H1 (cell line): ENCODE measurements at regions not wholly inside any gene's neighbourhood (a gene's known extent, or its start where the extent isn't known, plus 50 kb on each side); places are given as distances from the start of the nearest gene placed in this dataset.

Experiments
- CTCF ChIA-PET: fragments of 300-600 bp; sonication (Branson Sonifier 250); formaldehyde crosslinking; loops from one replicate; lab custom pipeline; 2021; ENCODE audit not compliant: partially characterized antibody; lab: Charles Lee
- POLR2A ChIA-PET: fragments of 300-600 bp; sonication (Branson Sonifier 250); formaldehyde crosslinking; loops from one replicate; lab custom pipeline; 2021; ENCODE audit warnings: inconsistent platforms; ENCODE audit not compliant: partially characterized antibody; lab: Charles Lee
- DNase-seq, 2 experiments: peaks; one replicate each; pipeline versions ENCODE4 v3.0.0 to v3.0.0-alpha.2; 2010 to 2022; ENCODE audit warnings: low spot score in 2 of 2, low read depth in 1 of 2, mixed read lengths in 1 of 2
- FAIRE-seq: peaks from 2 replicates; lab custom pipeline; 2011; peaks lifted over from hg19 to GRCh38; lab: Jason Lieb, UNC
- H2AFZ ChIP-seq: 2 replicates; pipeline ENCODE4 v1.8.1; 2012; ENCODE audit warnings: low read length, inconsistent platforms
- H2AK5ac ChIP-seq: 2 replicates; pipeline ENCODE4 v1.6.1; 2013; ENCODE audit warnings: low read depth, low read length
- H2BK120ac ChIP-seq: replicated peaks from 2 replicates; pipeline ENCODE3; 2013; ENCODE audit warnings: low read depth, low read length, inconsistent platforms
- H2BK12ac ChIP-seq: 2 replicates; pipeline ENCODE4 v1.6.1; 2013; ENCODE audit warnings: low read depth, low read length
- H2BK15ac ChIP-seq: 2 replicates; pipeline ENCODE4 v1.6.1; 2013; ENCODE audit warnings: low read length
- H2BK20ac ChIP-seq: 2 replicates; pipeline ENCODE4 v1.6.1; 2013; ENCODE audit warnings: low read length
- H2BK5ac ChIP-seq: 2 replicates; pipeline ENCODE4 v1.6.1; 2013; ENCODE audit warnings: low read depth, low read length
- H3K14ac ChIP-seq: 2 replicates; pipeline ENCODE4 v1.6.1; 2013; ENCODE audit warnings: inconsistent platforms; ENCODE audit not compliant: insufficient read length
- H3K18ac ChIP-seq: 2 replicates; pipeline ENCODE4 v1.6.1; 2013; ENCODE audit warnings: low read length; ENCODE audit errors: extremely low read depth
- H3K23ac ChIP-seq: 2 replicates; pipeline ENCODE4 v1.6.1; 2013; ENCODE audit warnings: inconsistent platforms; ENCODE audit not compliant: insufficient read length
- H3K23me2 ChIP-seq: 2 replicates; pipeline ENCODE4 v1.6.1; 2013; ENCODE audit warnings: low read depth, low read length
- H3K27ac ChIP-seq: 2 replicates; pipeline ENCODE4 v1.6.1; 2011; ENCODE audit warnings: low read depth, low read length, inconsistent platforms
- H3K27me3 ChIP-seq, 4 experiments: replicated peaks in 1 of 4; 1 replicate in 1 of 4; 2 replicates in 3 of 4; pipeline versions ENCODE4 v1.6.1 to v1.8.1; 2011 to 2013; ENCODE audit warnings: low read length in 3 of 4, mild to moderate bottlenecking in 3 of 4, inconsistent platforms in 2 of 4, mixed read lengths in 2 of 4, moderate library complexity in 1 of 4; ENCODE audit not compliant: control insufficient read depth in 3 of 4, insufficient read depth in 3 of 4; ENCODE audit errors: extremely low read depth in 1 of 4
- H3K36me3 ChIP-seq, 4 experiments: 2 replicates each; pipeline versions ENCODE4 v1.6.1 to v1.8.1; 2011 to 2013; ENCODE audit warnings: mild to moderate bottlenecking in 4 of 4, low read length in 3 of 4, moderate library complexity in 2 of 4, control low read depth in 1 of 4, inconsistent platforms in 1 of 4; ENCODE audit not compliant: insufficient read depth in 4 of 4, control insufficient read depth in 2 of 4
- H3K4ac ChIP-seq: replicated peaks from 2 replicates; pipeline ENCODE3; 2013; ENCODE audit warnings: low read length, low read depth, mixed read lengths, inconsistent platforms; ENCODE audit not compliant: insufficient read length
- H3K4me1 ChIP-seq, 4 experiments: replicated peaks in 1 of 4; 1 replicate in 1 of 4; 2 replicates in 3 of 4; pipeline versions ENCODE4 v1.6.1 to v1.8.1; 2011 to 2013; ENCODE audit warnings: low read length in 3 of 4, inconsistent platforms in 2 of 4, mixed read lengths in 1 of 4; ENCODE audit not compliant: insufficient read depth in 4 of 4, control insufficient read depth in 3 of 4
- H3K4me2 ChIP-seq, 2 experiments: 2 replicates each; pipeline versions ENCODE4 v1.6.1 to v1.8.1; 2011 to 2013; ENCODE audit warnings: low read depth in 2 of 2, low read length in 2 of 2, control low read depth in 1 of 2, inconsistent platforms in 1 of 2, mild to moderate bottlenecking in 1 of 2; ENCODE audit not compliant: insufficient read depth in 1 of 2
- H3K4me3 ChIP-seq, 4 experiments: fragments of 200-600, 300-600 bp in 1 of 4; sonication (generic), shearing (Covaris generic), sonication (Bioruptor Twin) in 1 of 4; 2 replicates each; pipeline versions ENCODE4 v1.5.1 to v1.8.1; 2011 to 2016; ENCODE audit warnings: low read length in 4 of 4, low read depth in 3 of 4, control low read depth in 2 of 4, inconsistent platforms in 2 of 4, mild to moderate bottlenecking in 2 of 4, mixed read lengths in 1 of 4, moderate library complexity in 1 of 4; ENCODE audit not compliant: insufficient read depth in 2 of 4; ENCODE audit errors: extremely low read depth in 1 of 4
- H3K56ac ChIP-seq: replicated peaks from 2 replicates; pipeline ENCODE3; 2013; ENCODE audit warnings: low read depth, mild to moderate bottlenecking, mixed read lengths, low read length, inconsistent platforms; ENCODE audit not compliant: insufficient read length
- H3K79me1 ChIP-seq: 2 replicates; pipeline ENCODE4 v1.6.1; 2013; ENCODE audit warnings: low read depth, low read length, control low read depth
- H3K79me2 ChIP-seq, 2 experiments: 2 replicates each; pipeline versions ENCODE4 v1.6.1 to v1.8.1; 2012 to 2013; ENCODE audit warnings: low read length in 2 of 2, mild to moderate bottlenecking in 2 of 2, inconsistent platforms in 1 of 2; ENCODE audit not compliant: insufficient read depth in 2 of 2, control insufficient read depth in 1 of 2
- H3K9ac ChIP-seq, 4 experiments: replicated peaks in 1 of 4; 1 replicate in 1 of 4; 2 replicates in 3 of 4; pipeline versions ENCODE4 v1.6.1 to v1.8.1; 2011 to 2013; ENCODE audit warnings: low read depth in 3 of 4, low read length in 3 of 4, control low read depth in 2 of 4, mild to moderate bottlenecking in 2 of 4, moderate library complexity in 2 of 4, inconsistent platforms in 1 of 4; ENCODE audit errors: extremely low read depth in 1 of 4
- H3K9me3 ChIP-seq, 2 experiments: 2 replicates each; pipeline versions ENCODE4 v1.6.1 to v1.8.1; 2012 to 2013; ENCODE audit warnings: mild to moderate bottlenecking in 2 of 2, moderate library complexity in 2 of 2, control low read depth in 1 of 2, inconsistent platforms in 1 of 2, low read depth in 1 of 2, low read length in 1 of 2, mixed read lengths in 1 of 2; ENCODE audit not compliant: insufficient read depth in 2 of 2
- H4K20me1 ChIP-seq, 2 experiments: replicated peaks in 1 of 2; 2 replicates each; pipeline versions ENCODE3 to v1.8.1; 2011 to 2013; ENCODE audit warnings: inconsistent platforms in 2 of 2, low read length in 2 of 2, mild to moderate bottlenecking in 1 of 2; ENCODE audit not compliant: insufficient read depth in 2 of 2, control insufficient read depth in 1 of 2
- H4K5ac ChIP-seq: 2 replicates; pipeline ENCODE4 v1.6.1; 2013; ENCODE audit warnings: low read length, low read depth, mixed read lengths, inconsistent platforms; ENCODE audit not compliant: insufficient read length
- H4K8ac ChIP-seq: 2 replicates; pipeline ENCODE4 v1.8.0; 2013; ENCODE audit warnings: mild to moderate bottlenecking, moderate library complexity, low read length, inconsistent platforms; ENCODE audit not compliant: insufficient read depth; ENCODE audit errors: extremely low read depth
- H4K91ac ChIP-seq: replicated peaks from 2 replicates; pipeline ENCODE3; 2013; ENCODE audit warnings: low read length, mixed read lengths, inconsistent platforms; ENCODE audit not compliant: insufficient read length
- CEBPB ChIP-seq: IDR thresholded peaks from 2 replicates; pipeline ENCODE4 v1.6.1; 2012; ENCODE audit warnings: low read depth, low read length
- TBP ChIP-seq: IDR thresholded peaks from 2 replicates; pipeline ENCODE4 v1.6.1; 2011; ENCODE audit warnings: low read depth, low read length, improper control_type of control experiment
- WGBS, 2 experiments: shearing (Covaris generic) in 1 of 2; methylation state at CpG; one replicate each; pipeline versions ENCODE4 v1.1.6 to v1.1.7; 2013 to 2015; ENCODE audit warnings: low lambda C conversion rate in 2 of 2, mixed read lengths in 2 of 2, inconsistent platforms in 1 of 2, low coverage in 1 of 2, missing lambda C conversion rate in 1 of 2; ENCODE audit not compliant: insufficient replicate concordance in 2 of 2, insufficient coverage in 1 of 2, insufficient read length in 1 of 2; ENCODE audit errors: extremely low coverage in 1 of 2, missing lambda C conversion rate in 1 of 2; 5-methylcytosine and 5-hydroxymethylcytosine counted together

DNA sequence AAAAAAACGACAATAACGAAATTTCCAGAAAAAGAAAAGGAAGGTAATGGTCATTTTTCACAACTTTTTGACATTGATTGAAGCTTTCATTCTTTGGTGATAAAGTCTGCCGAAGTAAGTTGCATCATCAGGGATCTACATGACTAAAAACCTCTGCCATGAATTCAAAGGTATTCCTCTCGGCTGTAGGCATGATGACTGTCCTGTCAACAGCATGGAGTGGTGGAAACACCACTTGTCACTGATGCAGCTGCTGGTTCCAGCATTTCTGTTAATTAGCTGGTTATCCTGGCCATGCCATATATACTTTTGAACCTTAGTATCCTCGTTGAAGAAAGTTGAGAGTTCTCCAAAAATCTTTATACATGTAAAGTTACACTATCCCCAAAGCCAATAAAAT lies 859.0 kb upstream of the ARPP21 start:
- no peak overlapping the region for H3K14ac ChIP-seq
- H3K9me3 ChIP-seq: no peaks in the 10 kb centered on the region
- H4K20me1 ChIP-seq: no peaks in the 10 kb centered on the region
- H3K56ac ChIP-seq: no peak overlapping the region
- H3K9ac ChIP-seq: no peak overlapping the region
- no peaks in the 10 kb centered on the region for H3K36me3 ChIP-seq
- peak overlapping the region; percentile 19; the same call in 1 of the 2 replicates for H2BK12ac ChIP-seq
- peaks cover 0 to 2% (median 0%) of the 10 kb centered on the region in 4 experiments; a peak in 1 of 7 replicates for H3K4me1 ChIP-seq
- H3K23me2 ChIP-seq: no peaks in the 10 kb centered on the region
- H2BK120ac ChIP-seq: no peak overlapping the region
- DNase-seq (no peak), FAIRE-seq (no peak)
- no peak overlapping the region for H3K4me3 ChIP-seq
- no peak overlapping the region for H2AFZ ChIP-seq
- no peak overlapping the region for H4K8ac ChIP-seq
- H2BK5ac ChIP-seq: no peak overlapping the region
- TF ChIP-seq TBP (no peak), CEBPB (peak; percentile 34; the same call in 1 of the 2 replicates)
- CTCF ChIA-PET: interaction anchor here (0.6 to 0.9 kb wide), 5 partner anchors 36 to 1237 kb away, joined by 3 to 4 read pairs (median 3); no protein-coding TSS in a partner anchor
- no peak overlapping the region for H3K4me2 ChIP-seq
- no peak overlapping the region for H3K18ac ChIP-seq
- H3K79me1 ChIP-seq: no peaks in the 10 kb centered on the region
- no peak overlapping the region for H3K23ac ChIP-seq
- WGBS, 2 experiments: 80% methylated on average over 5 of the region's 5 CpGs; no CpG with 5 or more reads in 1 of the 2 experiments
- H2BK20ac ChIP-seq: no peak overlapping the region
- no peaks in the 10 kb centered on the region for H3K27me3 ChIP-seq
- H3K79me2 ChIP-seq: no peaks in the 10 kb centered on the region
- H4K5ac ChIP-seq: no peak overlapping the region
- H2BK15ac ChIP-seq: no peak overlapping the region
- no peak overlapping the region for H2AK5ac ChIP-seq
- no peak overlapping the region for H3K4ac ChIP-seq
- H4K91ac ChIP-seq: no peak overlapping the region
- no peak overlapping the region for H3K27ac ChIP-seq
- POLR2A ChIA-PET: interaction anchor here (0.6 kb wide), 1 partner anchor 688 kb away, joined by 4 read pairs; no protein-coding TSS in a partner anchor
